ENCODE measurements at regions not wholly inside any gene's neighbourhood (a gene's known extent, or its start where the extent isn't known, plus 50 kb on each side); places are given as distances from the start of the nearest gene placed in this dataset.

DNA sequence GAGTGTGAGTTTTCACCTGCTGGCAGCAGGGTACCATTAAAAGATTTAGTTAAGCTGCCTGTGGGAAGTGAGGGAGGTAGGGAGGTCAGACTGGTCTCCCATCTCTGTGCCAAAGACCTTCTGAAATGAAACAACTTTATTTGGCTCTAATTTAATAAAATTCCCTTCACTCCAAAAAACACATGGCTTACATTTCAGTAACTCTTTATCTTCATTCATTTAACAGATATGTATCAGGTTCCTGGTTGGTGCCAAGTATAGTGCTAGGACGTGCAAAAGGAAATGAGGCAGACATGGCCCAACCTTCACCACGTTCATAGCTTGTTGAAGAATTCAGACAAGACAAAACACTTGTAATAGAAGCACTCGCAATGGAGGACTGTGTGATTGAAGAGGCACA lies 282.3 kb downstream of the SEC16B start:
- intact Hi-C loops (cut with micrococcal nuclease) (no loop called here), dilution Hi-C loops (cut with HindIII; ENCODE audit: low sequenced_read_pairs, unreplicated experiment) (no loop called here), in situ Hi-C loops (cut with MboI; ENCODE audit: low sequenced_read_pairs) (no loop called here)
- TF ChIP-seq MAZ (IDR thresholded peaks at IDR 0.05; ENCODE audit: borderline replicate concordance, low read depth, low read length) = no peak
- no peak for TF ChIP-seq BHLHE40 (IDR thresholded peaks at IDR 0.05; ENCODE audit: low read depth, low read length)
- TF ChIP-seq MAFK (IDR thresholded peaks at IDR 0.05; ENCODE audit: low read depth, low read length) = no peak
- TF ChIP-seq, protein P1, sequence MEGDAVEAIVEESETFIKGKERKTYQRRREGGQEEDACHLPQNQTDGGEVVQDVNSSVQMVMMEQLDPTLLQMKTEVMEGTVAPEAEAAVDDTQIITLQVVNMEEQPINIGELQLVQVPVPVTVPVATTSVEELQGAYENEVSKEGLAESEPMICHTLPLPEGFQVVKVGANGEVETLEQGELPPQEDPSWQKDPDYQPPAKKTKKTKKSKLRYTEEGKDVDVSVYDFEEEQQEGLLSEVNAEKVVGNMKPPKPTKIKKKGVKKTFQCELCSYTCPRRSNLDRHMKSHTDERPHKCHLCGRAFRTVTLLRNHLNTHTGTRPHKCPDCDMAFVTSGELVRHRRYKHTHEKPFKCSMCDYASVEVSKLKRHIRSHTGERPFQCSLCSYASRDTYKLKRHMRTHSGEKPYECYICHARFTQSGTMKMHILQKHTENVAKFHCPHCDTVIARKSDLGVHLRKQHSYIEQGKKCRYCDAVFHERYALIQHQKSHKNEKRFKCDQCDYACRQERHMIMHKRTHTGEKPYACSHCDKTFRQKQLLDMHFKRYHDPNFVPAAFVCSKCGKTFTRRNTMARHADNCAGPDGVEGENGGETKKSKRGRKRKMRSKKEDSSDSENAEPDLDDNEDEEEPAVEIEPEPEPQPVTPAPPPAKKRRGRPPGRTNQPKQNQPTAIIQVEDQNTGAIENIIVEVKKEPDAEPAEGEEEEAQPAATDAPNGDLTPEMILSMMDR (conservative IDR thresholded peaks at IDR 0.05; ENCODE audit: low read depth, low read length) = no peak
- TF ChIP-seq CEBPB (IDR thresholded peaks at IDR 0.05; ENCODE audit: low read depth, low read length) = no peak
- no peak for TF ChIP-seq CHD1 (IDR thresholded peaks at IDR 0.05; ENCODE audit: low read depth, low read length)
- no peak for TF ChIP-seq FOS (IDR thresholded peaks at IDR 0.05; ENCODE audit: low read depth, low read length)
- TF ChIP-seq NFE2L2 (IDR thresholded peaks at IDR 0.05; ENCODE audit: low read depth, low read length) = no peak
- TF ChIP-seq MXI1 (IDR thresholded peaks at IDR 0.05; ENCODE audit: borderline replicate concordance, low read depth, low read length) = no peak
- no peak for TF ChIP-seq USF2 (IDR thresholded peaks at IDR 0.05; ENCODE audit: low read depth, low read length)
- TF ChIP-seq RFX5 (IDR thresholded peaks at IDR 0.05; ENCODE audit: low read depth, low read length) = no peak
- TF ChIP-seq RCOR1 (IDR thresholded peaks at IDR 0.05; ENCODE audit: insufficient replicate concordance, low read length) = no peak
- no peak for TF ChIP-seq POLR2A (IDR thresholded peaks at IDR 0.05; ENCODE audit: low read depth, low read length)
- H3K4me1 ChIP-seq (ENCODE audit: control insufficient read depth, insufficient read depth, low read length) = no peaks in the 10 kb centered on the region
- H3K23ac ChIP-seq (ENCODE audit: low read depth, low read length) = no peak overlapping the region
- no peak overlapping the region for H3K14ac ChIP-seq (replicated peaks; ENCODE audit: low read depth, low read length)
- no peak overlapping the region for H2BK120ac ChIP-seq (ENCODE audit: low read depth, low read length)
- no peak overlapping the region for H2BK15ac ChIP-seq (ENCODE audit: low read depth, low read length)
- no peak overlapping the region for H3K56ac ChIP-seq (ENCODE audit: extremely low read depth, insufficient read depth, low read length)
- ChIA-PET POLR2A (ENCODE audit: unreplicated experiment) (no interaction called here), CTCF (no interaction called here)
- ATAC-seq (ENCODE audit: low read depth) (no peak), DNase-seq (no peak)
- H3K4ac ChIP-seq (ENCODE audit: low read depth, low read length) = no peak overlapping the region
- no peak overlapping the region for H2BK20ac ChIP-seq (ENCODE audit: low read depth, low read length)
- H3K9ac ChIP-seq (ENCODE audit: low read depth, low read length) = no peak overlapping the region
- no peak overlapping the region for H2AFZ ChIP-seq (replicated peaks; ENCODE audit: low read length, poor library complexity)
- no peaks in the 10 kb centered on the region for H3K9me3 ChIP-seq (ENCODE audit: control insufficient read depth, insufficient read depth, low read length)
- no peak overlapping the region for H3K4me3 ChIP-seq (ENCODE audit: insufficient read depth, low read depth, low read length)
- no TSS peak for BruUV-seq (replicated peaks)
- no peaks in the 10 kb centered on the region for H3K27me3 ChIP-seq (ENCODE audit: control insufficient read depth, insufficient read depth, low read length)
- H4K91ac ChIP-seq (ENCODE audit: insufficient read depth, low read depth, low read length) = no peak overlapping the region
- H3K27ac ChIP-seq (ENCODE audit: insufficient read depth, low read length) = no peak overlapping the region
- no peaks in the 10 kb centered on the region for H3K36me3 ChIP-seq (ENCODE audit: control insufficient read depth, insufficient read depth, low read length)
- no peak overlapping the region for H4K8ac ChIP-seq (ENCODE audit: low read depth in 2 of 2, low read length in 2 of 2)
- no peak overlapping the region for H3K18ac ChIP-seq (ENCODE audit: low read depth, low read length)
- H2BK5ac ChIP-seq (ENCODE audit: low read depth, low read length, poor library complexity, severe bottlenecking) = no peak overlapping the region
- no CpG with 5 or more reads among the region's 3 CpGs for WGBS, 2 experiments (ENCODE audit: extremely low coverage in 2 of 2, insufficient read length in 1 of 2)
- H2AK9ac ChIP-seq (replicated peaks; ENCODE audit: low read depth, low read length, poor library complexity) = no peak overlapping the region
- no peaks in the 10 kb centered on the region for H4K20me1 ChIP-seq (ENCODE audit: insufficient read depth, low read length)
- no peaks in the 10 kb centered on the region for H3K9me1 ChIP-seq (ENCODE audit: insufficient read depth, low read length)
- no peaks in the 10 kb centered on the region for H3K79me1 ChIP-seq (ENCODE audit: low read depth in 1 of 2, low read length in 2 of 2)
- no peak overlapping the region for H2AK5ac ChIP-seq (ENCODE audit: low read depth, low read length)
- H4K5ac ChIP-seq (ENCODE audit: low read depth, low read length) = no peak overlapping the region
- H3K4me2 ChIP-seq (ENCODE audit: low read depth, low read length) = no peak overlapping the region
